ENCODE measurements at regions not wholly inside any gene's neighbourhood (a gene's known extent, or its start where the extent isn't known, plus 50 kb on each side); places are given as distances from the start of the nearest gene placed in this dataset.

DNA sequence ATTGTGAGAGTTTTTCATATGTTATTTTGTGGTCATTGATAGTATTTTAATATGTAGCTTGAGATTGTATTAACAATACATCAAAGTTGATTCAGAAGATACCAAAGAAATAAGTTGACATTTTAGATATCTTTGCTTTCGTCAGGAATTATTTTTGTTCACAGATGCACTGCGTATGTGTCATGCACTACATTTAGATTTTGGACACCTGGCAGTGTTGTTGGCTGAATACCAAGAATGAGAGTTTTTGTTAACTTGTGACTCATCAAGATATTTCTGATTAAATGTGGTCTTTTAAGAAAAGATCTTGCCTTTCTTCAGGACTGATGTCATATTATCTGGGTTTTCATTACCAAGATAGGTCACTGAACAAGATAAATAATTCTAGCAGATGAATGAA, 633.4 kb downstream of the CENPC start:
- Mint-ChIP-seq H3K36me3 (ENCODE audit: unreplicated experiment) (no peaks in the 10 kb centered on the region), H3K27ac (ENCODE audit: unreplicated experiment) (no peak overlapping the region), H3K9me3 (ENCODE audit: unreplicated experiment) (no peaks in the 10 kb centered on the region), H3K27me3 (ENCODE audit: unreplicated experiment) (peaks cover 2% of the 10 kb centered on the region), H3K4me1 (ENCODE audit: low read depth, unreplicated experiment) (peaks cover 2% of the 10 kb centered on the region), H3K4me3 (ENCODE audit: unreplicated experiment) (no peak overlapping the region)
- DNase-seq = no peak
- TF ChIP-seq, protein P1, sequence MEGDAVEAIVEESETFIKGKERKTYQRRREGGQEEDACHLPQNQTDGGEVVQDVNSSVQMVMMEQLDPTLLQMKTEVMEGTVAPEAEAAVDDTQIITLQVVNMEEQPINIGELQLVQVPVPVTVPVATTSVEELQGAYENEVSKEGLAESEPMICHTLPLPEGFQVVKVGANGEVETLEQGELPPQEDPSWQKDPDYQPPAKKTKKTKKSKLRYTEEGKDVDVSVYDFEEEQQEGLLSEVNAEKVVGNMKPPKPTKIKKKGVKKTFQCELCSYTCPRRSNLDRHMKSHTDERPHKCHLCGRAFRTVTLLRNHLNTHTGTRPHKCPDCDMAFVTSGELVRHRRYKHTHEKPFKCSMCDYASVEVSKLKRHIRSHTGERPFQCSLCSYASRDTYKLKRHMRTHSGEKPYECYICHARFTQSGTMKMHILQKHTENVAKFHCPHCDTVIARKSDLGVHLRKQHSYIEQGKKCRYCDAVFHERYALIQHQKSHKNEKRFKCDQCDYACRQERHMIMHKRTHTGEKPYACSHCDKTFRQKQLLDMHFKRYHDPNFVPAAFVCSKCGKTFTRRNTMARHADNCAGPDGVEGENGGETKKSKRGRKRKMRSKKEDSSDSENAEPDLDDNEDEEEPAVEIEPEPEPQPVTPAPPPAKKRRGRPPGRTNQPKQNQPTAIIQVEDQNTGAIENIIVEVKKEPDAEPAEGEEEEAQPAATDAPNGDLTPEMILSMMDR (IDR thresholded peaks at IDR 0.05; ENCODE audit: partially characterized antibody, unreplicated experiment) = no peak

DNA sequence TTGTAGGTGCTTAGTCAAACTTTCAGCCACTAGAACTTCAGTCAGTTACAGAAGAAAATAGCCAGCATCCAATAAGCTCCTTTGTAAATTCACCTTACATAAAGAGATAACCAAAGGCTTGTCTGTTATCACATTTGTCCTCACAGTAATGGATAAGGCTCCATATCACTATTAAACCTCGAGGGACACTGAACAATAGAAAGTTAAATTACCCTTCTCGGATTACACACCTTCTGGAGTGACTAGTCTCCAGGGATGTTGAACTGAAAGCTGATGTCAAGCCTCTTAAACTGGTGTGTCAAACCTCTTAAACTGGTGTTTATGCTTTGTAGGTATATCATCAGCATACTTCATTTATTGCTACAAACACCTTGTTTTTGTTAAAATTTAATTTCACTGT, 639.0 kb downstream of the CENPC start:
- peaks cover 5% of the 10 kb centered on the region for H3K27me3 Mint-ChIP-seq (ENCODE audit: unreplicated experiment)
- no peak overlapping the region for H3K4me3 Mint-ChIP-seq (ENCODE audit: unreplicated experiment)
- H3K4me1 Mint-ChIP-seq (ENCODE audit: low read depth, unreplicated experiment) = peaks cover 13% of the 10 kb centered on the region
- TF ChIP-seq, protein P1 (IDR thresholded peaks at IDR 0.05; ENCODE audit: partially characterized antibody, unreplicated experiment) = no peak
- DNase-seq = no peak
- no peak overlapping the region for H3K27ac Mint-ChIP-seq (ENCODE audit: unreplicated experiment)
- no peaks in the 10 kb centered on the region for H3K9me3 Mint-ChIP-seq (ENCODE audit: unreplicated experiment)
- H3K36me3 Mint-ChIP-seq (ENCODE audit: unreplicated experiment) = no peaks in the 10 kb centered on the region

DNA sequence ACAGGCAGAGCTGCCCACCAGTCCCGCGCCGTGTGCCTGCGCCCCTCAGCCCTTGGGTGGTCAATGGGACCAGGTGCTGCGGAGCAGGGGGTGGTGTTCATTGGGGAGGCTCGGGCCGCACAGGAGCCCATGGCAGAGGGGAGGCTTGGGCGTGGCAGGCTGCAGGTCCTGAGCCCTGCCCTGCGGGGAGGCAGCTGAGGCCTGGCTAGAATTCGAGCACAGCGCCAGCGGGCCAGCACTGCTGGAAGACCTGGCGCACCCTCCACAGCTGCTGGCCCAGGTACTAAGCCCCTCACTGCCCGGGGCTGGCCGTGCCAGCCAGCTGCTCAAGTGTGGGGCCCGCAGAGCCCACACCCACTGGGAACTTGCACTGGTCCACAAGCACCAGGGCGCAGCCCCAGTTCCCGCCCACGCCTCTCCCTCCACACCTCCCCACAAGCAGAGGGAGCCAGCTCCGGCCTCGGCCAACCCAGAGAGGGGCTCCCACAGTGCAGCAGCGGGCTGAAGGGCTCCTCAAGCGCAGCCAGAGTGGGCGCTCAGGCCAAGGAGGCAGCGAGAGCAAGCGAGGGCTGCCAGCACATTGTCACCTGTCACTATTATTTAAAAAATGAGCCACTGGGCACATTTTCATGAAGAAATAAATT, 645.8 kb downstream of the CENPC start:
- H3K4me3 Mint-ChIP-seq (ENCODE audit: unreplicated experiment) = no peak overlapping the region
- H3K4me1 Mint-ChIP-seq (ENCODE audit: low read depth, unreplicated experiment) = no peaks in the 10 kb centered on the region
- H3K36me3 Mint-ChIP-seq (ENCODE audit: unreplicated experiment) = no peaks in the 10 kb centered on the region
- DNase-seq = no peak
- no peaks in the 10 kb centered on the region for H3K27me3 Mint-ChIP-seq (ENCODE audit: unreplicated experiment)
- H3K27ac Mint-ChIP-seq (ENCODE audit: unreplicated experiment) = no peak overlapping the region
- TF ChIP-seq, protein P1 (IDR thresholded peaks at IDR 0.05; ENCODE audit: partially characterized antibody, unreplicated experiment) = no peak
- H3K9me3 Mint-ChIP-seq (ENCODE audit: unreplicated experiment) = no peaks in the 10 kb centered on the region

DNA sequence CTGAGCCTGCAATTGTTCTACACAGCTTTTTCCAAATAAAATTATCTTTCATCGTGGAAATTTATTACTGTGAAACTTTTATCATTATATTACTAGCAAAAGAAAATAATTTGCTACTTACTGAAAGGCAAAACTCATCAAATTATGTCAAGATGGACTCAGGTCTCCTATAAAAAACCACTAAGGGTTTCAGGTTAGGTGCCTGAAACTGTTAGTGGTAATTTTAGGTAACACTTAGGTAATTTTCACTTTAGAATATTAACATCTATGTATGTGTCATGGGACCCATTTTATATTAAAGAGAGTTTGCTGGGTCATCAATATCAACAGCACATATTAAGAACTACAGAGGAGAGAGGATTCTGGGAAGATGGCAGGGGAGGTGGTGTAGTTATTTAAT, 651.5 kb downstream of the CENPC start:
- DNase-seq = no peak
- Mint-ChIP-seq H3K4me3 (ENCODE audit: unreplicated experiment) (no peak overlapping the region), H3K9me3 (ENCODE audit: unreplicated experiment) (no peaks in the 10 kb centered on the region), H3K4me1 (ENCODE audit: low read depth, unreplicated experiment) (no peaks in the 10 kb centered on the region), H3K36me3 (ENCODE audit: unreplicated experiment) (no peaks in the 10 kb centered on the region), H3K27me3 (ENCODE audit: unreplicated experiment) (no peaks in the 10 kb centered on the region), H3K27ac (ENCODE audit: unreplicated experiment) (no peak overlapping the region)
- TF ChIP-seq, protein P1 (IDR thresholded peaks at IDR 0.05; ENCODE audit: partially characterized antibody, unreplicated experiment) = no peak

DNA sequence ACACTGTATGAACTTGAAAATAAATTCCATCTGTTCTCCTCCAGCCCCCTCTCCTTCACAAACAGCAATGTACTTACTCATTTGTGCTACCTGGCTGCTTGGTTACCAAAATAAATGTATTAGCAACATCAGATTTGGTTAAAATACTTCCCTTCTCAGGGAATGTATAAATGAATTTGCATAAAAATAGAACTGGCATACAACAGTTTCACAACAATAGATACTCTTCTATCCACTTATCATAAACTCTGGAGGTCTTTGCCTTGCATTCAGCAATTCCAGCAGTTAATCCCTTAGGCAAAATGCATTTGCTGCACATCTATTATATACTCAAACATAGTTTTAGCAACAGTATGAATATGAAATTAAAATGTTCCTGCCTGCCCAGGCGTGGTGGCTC, 658.2 kb downstream of the CENPC start:
- Mint-ChIP-seq H3K4me1 (ENCODE audit: low read depth, unreplicated experiment) (no peaks in the 10 kb centered on the region), H3K27ac (ENCODE audit: unreplicated experiment) (no peak overlapping the region), H3K4me3 (ENCODE audit: unreplicated experiment) (no peak overlapping the region), H3K36me3 (ENCODE audit: unreplicated experiment) (peaks cover 7% of the 10 kb centered on the region), H3K9me3 (ENCODE audit: unreplicated experiment) (peaks cover 3% of the 10 kb centered on the region), H3K27me3 (ENCODE audit: unreplicated experiment) (no peaks in the 10 kb centered on the region)
- TF ChIP-seq, protein P1 (IDR thresholded peaks at IDR 0.05; ENCODE audit: partially characterized antibody, unreplicated experiment) = no peak
- DNase-seq = no peak
